GM12801 (cell line): ENCODE measurements at regions not wholly inside any gene's neighbourhood (a gene's known extent, or its start where the extent isn't known, plus 50 kb on each side); places are given as distances from the start of the nearest gene placed in this dataset.

Experiments used
- TF ChIP-seq, protein P1 (sequence below): IDR thresholded peaks from one replicate; pipeline ENCODE4 v1.5.1; 2011; ENCODE audit warnings: control low read depth; ENCODE audit not compliant: insufficient read length; ENCODE audit errors: extremely low read depth

DNA sequence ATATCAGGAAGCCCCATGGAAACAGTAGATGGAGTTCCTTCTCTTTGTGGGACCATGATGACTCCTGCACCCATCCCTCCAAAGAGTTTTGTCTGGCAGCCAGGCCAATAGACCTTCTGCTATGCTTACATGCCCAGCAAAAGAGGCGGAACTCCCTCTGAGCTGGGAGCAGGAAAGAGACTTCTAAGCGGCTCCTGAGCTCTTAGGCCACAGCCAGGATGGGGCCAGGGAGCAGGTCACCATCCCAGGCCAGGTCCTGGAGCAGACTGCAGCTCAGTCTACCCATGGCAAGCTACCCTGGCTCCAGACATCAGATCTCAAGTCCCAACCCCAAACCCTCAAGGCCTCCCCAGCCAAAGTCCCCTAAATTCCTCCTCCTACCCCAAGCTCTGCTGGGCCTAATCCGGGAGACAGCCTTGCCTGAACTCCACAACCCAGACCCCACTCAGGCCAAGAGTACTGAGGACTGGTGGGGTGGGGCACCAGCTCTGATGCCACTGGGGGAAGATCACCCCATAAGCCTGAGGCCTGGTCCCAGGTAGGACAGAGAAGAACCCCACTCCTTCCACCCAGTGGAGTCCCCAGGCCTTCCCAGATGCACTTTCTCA, 387.9 kb downstream of the MATN1 start:
- TF ChIP-seq, protein P1, sequence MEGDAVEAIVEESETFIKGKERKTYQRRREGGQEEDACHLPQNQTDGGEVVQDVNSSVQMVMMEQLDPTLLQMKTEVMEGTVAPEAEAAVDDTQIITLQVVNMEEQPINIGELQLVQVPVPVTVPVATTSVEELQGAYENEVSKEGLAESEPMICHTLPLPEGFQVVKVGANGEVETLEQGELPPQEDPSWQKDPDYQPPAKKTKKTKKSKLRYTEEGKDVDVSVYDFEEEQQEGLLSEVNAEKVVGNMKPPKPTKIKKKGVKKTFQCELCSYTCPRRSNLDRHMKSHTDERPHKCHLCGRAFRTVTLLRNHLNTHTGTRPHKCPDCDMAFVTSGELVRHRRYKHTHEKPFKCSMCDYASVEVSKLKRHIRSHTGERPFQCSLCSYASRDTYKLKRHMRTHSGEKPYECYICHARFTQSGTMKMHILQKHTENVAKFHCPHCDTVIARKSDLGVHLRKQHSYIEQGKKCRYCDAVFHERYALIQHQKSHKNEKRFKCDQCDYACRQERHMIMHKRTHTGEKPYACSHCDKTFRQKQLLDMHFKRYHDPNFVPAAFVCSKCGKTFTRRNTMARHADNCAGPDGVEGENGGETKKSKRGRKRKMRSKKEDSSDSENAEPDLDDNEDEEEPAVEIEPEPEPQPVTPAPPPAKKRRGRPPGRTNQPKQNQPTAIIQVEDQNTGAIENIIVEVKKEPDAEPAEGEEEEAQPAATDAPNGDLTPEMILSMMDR: no peak

DNA sequence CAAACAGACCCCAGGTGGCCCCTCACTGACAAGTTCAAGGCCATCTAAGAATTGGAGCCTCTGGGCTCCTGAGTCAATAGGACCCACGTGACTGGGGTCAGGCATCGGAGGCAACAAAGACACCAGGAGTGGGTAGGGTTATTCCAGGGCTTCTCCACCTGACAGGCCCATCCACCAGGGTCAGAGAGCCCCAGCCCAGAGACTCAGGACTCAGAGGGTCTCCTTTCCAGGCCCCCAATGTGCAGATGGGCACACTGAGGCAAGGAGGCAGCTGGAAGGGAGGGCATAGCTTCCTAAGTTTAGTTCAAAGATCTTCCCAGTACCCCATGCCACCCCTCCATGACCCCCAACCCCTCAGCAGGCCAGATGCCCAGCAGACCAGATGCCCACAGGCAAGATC, 388.6 kb downstream of the MATN1 start:
- TF ChIP-seq, protein P1: no peak

DNA sequence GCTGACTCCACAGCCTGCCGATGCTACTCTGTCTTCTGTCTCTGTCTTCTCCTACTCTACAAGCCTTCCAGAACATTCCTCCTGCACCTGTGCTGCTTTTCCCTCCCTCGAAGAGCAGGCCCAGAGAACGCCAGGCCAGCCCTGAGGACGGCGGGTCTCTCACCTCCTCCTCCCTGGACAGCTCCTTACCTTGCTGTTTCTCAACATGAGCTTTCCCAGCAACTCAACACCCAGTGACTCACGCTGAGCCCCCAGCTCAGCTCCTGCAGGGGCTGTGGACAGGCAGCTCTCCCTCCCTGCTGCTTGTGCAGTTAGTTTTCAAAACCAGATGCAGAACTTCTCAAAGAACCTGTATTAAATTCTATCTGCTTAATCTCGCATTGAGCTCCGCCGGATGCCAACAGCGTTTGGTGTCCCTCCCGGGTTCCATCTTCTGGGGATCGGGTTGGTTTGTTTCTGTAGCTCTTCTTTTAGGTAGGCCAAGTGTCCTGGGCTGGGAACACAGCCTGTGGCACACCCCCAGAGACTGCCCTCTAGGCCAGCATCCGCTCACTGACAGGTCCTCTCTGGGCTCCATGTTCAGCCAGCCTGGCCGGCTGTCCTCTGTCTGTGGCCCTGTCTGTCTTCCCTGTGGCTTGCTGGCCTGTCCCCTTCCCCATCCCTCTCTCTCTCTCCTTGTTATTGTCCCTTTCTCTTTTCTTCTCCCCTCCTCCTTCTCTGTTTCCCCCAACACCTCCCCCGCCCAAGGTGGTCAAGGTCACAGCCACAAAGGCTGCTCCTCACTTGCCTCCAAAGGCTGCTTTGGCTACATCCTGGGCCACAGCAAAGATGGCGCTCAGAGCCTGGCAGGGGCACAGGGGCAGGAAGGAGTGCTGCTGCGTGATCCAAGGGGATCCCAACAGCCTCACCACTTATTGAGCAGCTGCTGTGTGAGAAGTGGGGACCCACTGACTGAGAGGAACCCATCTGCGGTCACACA, 391.0 kb downstream of the MATN1 start:
- TF ChIP-seq, protein P1: no peak

DNA sequence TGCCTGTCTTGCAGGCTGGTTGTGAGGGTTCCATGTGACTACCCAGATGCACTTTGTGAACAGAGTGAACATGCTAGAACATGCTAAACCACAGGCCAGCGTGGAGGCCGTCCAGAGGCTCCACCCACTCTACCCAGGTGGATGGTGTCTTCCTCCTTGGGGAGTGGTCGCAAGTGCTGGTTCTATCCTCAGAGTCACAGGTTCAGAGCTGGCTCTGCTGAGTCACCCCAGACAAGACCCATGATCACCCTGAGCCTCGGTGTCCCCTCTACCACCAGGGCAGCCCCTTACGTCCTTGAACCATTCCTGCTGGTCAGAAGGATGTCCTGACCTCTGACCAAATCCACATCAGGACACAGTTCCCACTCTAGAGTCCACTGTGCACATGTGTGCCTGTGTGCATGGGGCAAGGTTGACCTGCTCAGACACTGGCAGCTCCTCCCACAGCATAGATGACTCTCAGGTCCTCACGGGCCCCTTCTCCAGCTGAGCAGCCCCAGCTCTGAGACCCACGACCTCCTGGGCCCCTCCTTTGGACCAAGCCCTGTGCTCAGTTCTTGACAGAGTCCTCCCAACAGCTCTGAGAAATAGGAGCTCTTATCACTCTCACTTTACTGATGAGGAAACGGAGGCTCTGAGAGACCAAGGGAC, 391.8 kb downstream of the MATN1 start:
- TF ChIP-seq, protein P1: no peak

DNA sequence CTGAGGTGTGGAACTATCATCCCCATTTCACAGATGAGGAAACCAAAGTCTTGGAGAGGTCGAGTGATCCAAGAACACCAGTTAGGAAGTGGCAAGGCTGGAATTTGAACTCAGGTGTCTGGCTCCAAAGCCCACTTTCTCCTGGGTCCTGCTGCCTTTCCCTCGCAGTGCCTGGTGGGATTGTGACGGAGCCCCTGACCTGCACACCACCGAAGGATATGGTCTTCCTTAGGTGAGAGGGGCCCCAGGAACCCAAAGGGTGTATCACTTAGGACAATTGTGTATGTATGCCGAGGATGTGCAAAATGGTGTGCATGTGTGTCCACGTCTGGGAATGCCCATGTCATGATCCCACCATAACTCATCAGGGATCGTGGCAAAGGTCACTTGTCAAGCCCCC, 392.7 kb downstream of the MATN1 start:
- TF ChIP-seq, protein P1: no peak

DNA sequence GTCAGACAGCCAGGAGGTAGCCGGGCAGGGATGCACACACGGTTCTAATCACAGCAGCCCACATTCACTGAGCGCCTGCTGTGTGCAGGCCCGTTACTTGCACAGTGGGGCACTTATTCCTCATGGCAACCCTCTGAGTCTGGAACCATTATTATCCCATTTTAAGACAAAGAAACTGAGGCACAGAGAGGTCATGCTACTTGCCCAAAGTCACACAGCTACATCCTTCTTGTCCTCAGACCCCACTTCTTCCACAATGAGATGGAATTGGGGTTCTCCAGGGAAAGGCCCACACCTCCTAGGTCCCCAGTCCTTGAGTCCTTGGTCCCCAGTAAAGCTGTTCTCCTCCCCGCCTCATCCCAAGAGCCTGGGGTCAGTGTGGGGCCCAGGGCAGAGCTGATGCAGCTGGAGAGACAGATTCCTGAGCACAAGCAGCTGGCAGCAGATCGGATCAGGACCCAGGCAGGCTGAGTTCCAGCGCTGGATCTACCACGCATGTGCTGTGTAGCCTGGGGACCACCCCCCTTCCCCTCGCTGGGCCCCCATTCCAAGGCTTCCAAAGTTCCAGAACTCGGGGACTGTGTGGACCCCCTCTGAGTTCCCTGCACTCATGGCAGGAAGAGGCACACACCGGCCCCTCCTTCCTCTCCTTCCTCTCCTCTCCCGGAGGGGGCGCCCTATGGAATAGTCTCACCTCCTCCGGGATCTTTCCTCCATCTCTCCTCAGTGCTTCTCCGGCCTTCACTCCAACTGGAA, 393.4 kb downstream of the MATN1 start:
- TF ChIP-seq, protein P1: no peak
